OCI-LY3 (cell line): ENCODE measurements at regions not wholly inside any gene's neighbourhood (a gene's known extent, or its start where the extent isn't known, plus 50 kb on each side); places are given as distances from the start of the nearest gene placed in this dataset.
"Not testable (repeated sequence)": the region's sequence is repeated elsewhere in the genome, so short reads cannot be mapped to it uniquely, and the experiment has no call there.

Experiments
- H2AFZ ChIP-seq: fragments of 200-600, 300-600 bp; shearing (Covaris generic); 2 replicates; pipeline ENCODE4 v1.6.0; 2014; ENCODE audit warnings: antibody characterized with exemption, low read depth, low read length
- H3K27ac ChIP-seq: fragments of 200-600, 300-600 bp; sonication (generic); 2 replicates; pipeline ENCODE4 v1.5.1; 2014; ENCODE audit warnings: mild to moderate bottlenecking, low read length, moderate library complexity, mixed read lengths
- H3K27me3 ChIP-seq: fragments of 200-600, 300-600 bp; sonication (generic); 2 replicates; pipeline ENCODE4 v1.6.1; 2014; ENCODE audit warnings: low read depth, low read length, mixed read lengths
- H3K36me3 ChIP-seq: fragments of 200-600, 300-600 bp; sonication (generic); replicated peaks from 2 replicates; pipeline ENCODE3; 2014; ENCODE audit warnings: low read depth, low read length, mixed read lengths
- H3K4me1 ChIP-seq: fragments of 300-600, 200-600 bp; sonication (generic); 2 replicates; pipeline ENCODE4 v1.6.1; 2014; ENCODE audit warnings: low read length, mixed read lengths
- H3K4me2 ChIP-seq: fragments of 200-600, 300-600 bp; sonication (generic); 2 replicates; pipeline ENCODE4 v1.6.1; 2014; ENCODE audit warnings: low read length, mixed read lengths
- H3K4me3 ChIP-seq: fragments of 300-600, 200-600 bp; sonication (generic); 2 replicates; pipeline ENCODE4 v1.5.1; 2014; ENCODE audit warnings: antibody characterized with exemption, mild to moderate bottlenecking, low read length, moderate library complexity
- H3K79me2 ChIP-seq: fragments of 300-600, 200-600 bp; shearing (Covaris generic); 2 replicates; pipeline ENCODE4 v1.6.1; 2014; ENCODE audit warnings: mild to moderate bottlenecking, low read length, mixed read lengths
- H3K9ac ChIP-seq: fragments of 300-600, 200-600 bp; shearing (Covaris generic); 2 replicates; pipeline ENCODE4 v1.6.0; 2014; ENCODE audit warnings: mild to moderate bottlenecking, low read length, moderate library complexity
- H3K9me3 ChIP-seq: fragments of 200-600, 300-600 bp; shearing (Covaris generic); 2 replicates; pipeline ENCODE4 v1.6.1; 2014; ENCODE audit warnings: low read length, mixed read lengths; ENCODE audit not compliant: insufficient read depth
- H4K20me1 ChIP-seq: fragments of 200-600, 300-600 bp; sonication (generic); 2 replicates; pipeline ENCODE4 v1.6.1; 2016; ENCODE audit warnings: low read length, mixed read lengths; ENCODE audit not compliant: insufficient read depth
- CTCF ChIP-seq: fragments of 200-600, 300-600 bp; sonication (generic); IDR thresholded peaks from 2 replicates; pipeline ENCODE4 v1.5.1; 2014; ENCODE audit warnings: antibody characterized with exemption, low read length, low read depth
- EZH2phosphoT487 ChIP-seq: fragments of 200-600 bp; shearing (Covaris generic); IDR thresholded peaks from 2 replicates; pipeline ENCODE4 v1.6.1; 2018; ENCODE audit warnings: antibody characterized with exemption, mixed run types, low read depth

DNA sequence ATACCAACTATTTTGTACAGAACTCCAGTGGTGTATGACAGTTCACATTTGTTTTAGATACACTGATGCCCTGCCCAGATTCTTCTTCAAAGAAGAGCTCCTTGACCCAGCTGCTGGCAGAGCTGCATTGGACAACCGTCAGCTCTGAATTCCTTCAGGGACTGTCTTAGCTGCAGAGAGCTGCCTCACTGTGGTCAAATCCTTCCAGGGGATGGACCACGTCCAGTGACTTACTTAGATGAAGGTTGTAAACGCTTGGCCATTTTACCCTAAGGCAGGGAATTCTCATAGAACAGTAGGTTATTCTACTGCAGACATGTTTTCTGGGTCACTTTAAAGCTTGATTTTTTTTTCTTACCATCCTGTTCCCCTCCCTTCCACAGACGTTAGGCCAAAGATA lies 905.0 kb upstream of the ATXN7L3B start:
- TF ChIP-seq EZH2phosphoT487, result no peak
- no peak for TF ChIP-seq CTCF
- Histone ChIP-seq H3K4me1 (no peaks in the 10 kb centered on the region), H3K27me3 (no peaks in the 10 kb centered on the region), H3K79me2 (no peaks in the 10 kb centered on the region), H3K27ac (no peak overlapping the region), H3K4me2 (no peak overlapping the region), H4K20me1 (no peaks in the 10 kb centered on the region), H3K9ac (no peak overlapping the region), H3K36me3 (no peaks in the 10 kb centered on the region), H2AFZ (no peak overlapping the region), H3K9me3 (no peaks in the 10 kb centered on the region), H3K4me3 (no peak overlapping the region)

DNA sequence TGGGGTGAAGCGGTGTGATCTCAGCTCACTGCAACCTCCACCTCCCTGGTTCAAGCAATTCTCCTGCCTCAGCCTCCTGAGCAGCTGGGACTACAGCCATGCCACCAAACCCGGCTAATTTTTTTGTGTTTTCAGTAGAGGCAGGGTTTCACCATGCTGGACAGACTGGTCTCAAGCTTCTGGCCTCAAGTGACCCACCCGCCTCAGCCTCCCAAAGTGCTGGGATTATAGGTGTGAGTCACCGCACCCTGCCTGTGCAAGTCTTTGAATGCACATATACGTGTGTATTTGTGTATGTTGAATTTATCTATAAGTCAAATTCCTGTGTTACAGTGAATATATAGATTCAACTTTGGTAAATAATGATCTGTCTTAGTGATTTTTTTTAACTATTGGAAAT lies 898.2 kb upstream of the ATXN7L3B start:
- not testable (repeated sequence) for H3K36me3 ChIP-seq, H3K27me3 ChIP-seq, H3K4me3 ChIP-seq, H3K4me1 ChIP-seq, H3K4me2 ChIP-seq, H2AFZ ChIP-seq, H3K27ac ChIP-seq, H4K20me1 ChIP-seq, H3K9me3 ChIP-seq, H3K79me2 ChIP-seq, H3K9ac ChIP-seq

DNA sequence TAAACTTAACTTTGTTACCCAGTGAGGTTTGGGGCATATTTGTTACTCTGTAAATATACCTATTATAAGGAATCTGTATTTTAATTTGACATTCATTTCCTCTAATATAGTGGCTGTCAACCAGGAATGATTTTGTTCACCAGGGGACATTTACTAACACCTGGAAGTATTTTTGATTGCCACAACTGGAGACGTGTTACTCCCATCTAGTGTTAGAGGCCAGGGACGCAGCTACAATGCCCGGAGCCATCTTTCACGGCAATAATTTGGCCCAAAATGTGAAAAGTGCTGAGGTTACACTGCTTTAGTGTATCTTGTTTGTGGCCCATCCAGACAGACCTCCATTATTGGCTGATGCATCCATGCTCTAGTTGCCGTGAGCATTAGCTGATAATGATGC lies 881.3 kb upstream of the ATXN7L3B start:
- H4K20me1 ChIP-seq, result no peaks in the 10 kb centered on the region
- H3K4me1 ChIP-seq, result no peaks in the 10 kb centered on the region
- H3K4me2 ChIP-seq, result no peak overlapping the region
- H3K27ac ChIP-seq, result no peak overlapping the region
- no peaks in the 10 kb centered on the region for H3K79me2 ChIP-seq
- TF ChIP-seq EZH2phosphoT487 (no peak), CTCF (peak; percentile 8; the same call in 1 of the 2 replicates)
- H3K27me3 ChIP-seq, result no peaks in the 10 kb centered on the region
- no peaks in the 10 kb centered on the region for H3K36me3 ChIP-seq
- no peak overlapping the region for H3K9ac ChIP-seq
- no peaks in the 10 kb centered on the region for H3K9me3 ChIP-seq
- no peak overlapping the region for H3K4me3 ChIP-seq
- no peak overlapping the region for H2AFZ ChIP-seq

DNA sequence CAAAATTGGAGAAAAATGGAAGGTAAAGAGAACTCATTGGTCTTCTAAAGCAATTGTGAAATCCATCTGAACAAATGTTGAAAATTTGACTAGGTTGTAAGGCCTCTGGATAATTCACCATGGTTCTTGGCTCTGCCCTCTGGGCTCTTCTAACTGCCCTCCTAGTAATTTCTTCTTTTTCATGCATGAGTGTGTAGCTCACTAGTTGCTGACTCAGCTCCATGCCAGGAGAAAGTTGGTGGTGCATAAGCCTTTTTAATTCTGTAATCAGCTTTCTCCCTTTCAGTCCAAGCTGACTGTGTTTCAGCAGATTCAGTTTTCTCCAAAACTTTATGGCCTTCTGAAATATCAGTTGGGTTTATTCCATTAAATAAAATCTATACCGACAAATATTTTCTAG lies 877.8 kb upstream of the ATXN7L3B start:
- H4K20me1 ChIP-seq, result no peaks in the 10 kb centered on the region
- no peak overlapping the region for H3K4me3 ChIP-seq
- no peak for TF ChIP-seq CTCF
- no peak for TF ChIP-seq EZH2phosphoT487
- no peaks in the 10 kb centered on the region for H3K4me1 ChIP-seq
- no peaks in the 10 kb centered on the region for H3K9me3 ChIP-seq
- no peak overlapping the region for H3K4me2 ChIP-seq
- H2AFZ ChIP-seq, result no peak overlapping the region
- H3K36me3 ChIP-seq, result no peaks in the 10 kb centered on the region
- no peak overlapping the region for H3K9ac ChIP-seq
- no peaks in the 10 kb centered on the region for H3K79me2 ChIP-seq
- no peak overlapping the region for H3K27ac ChIP-seq
- H3K27me3 ChIP-seq, result no peaks in the 10 kb centered on the region

DNA sequence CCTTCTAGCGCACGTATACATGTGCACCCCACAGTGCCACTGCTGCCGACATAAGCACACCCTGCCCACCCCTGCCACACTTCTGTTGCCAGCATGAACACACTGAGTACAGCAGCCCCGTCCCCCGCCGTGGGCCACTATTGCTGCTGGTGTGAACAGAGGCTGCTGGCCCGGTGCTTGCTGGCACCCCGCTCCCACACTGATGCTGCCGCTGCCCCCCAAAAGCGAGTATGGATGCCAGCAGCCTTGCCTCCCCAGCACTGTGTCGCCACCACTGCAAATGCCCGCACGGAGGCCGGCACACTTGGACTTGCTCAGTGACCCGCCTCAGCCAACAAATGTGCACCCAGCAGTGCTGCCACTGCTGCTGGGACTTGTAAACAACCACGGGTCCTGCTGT lies 872.4 kb upstream of the ATXN7L3B start:
- Histone ChIP-seq H3K9ac (no peak overlapping the region), H3K27ac (no peak overlapping the region), H3K9me3 (no peaks in the 10 kb centered on the region), H3K4me3 (no peak overlapping the region), H2AFZ (no peak overlapping the region), H3K27me3 (no peaks in the 10 kb centered on the region), H3K79me2 (no peaks in the 10 kb centered on the region), H3K36me3 (no peaks in the 10 kb centered on the region), H4K20me1 (no peaks in the 10 kb centered on the region), H3K4me1 (no peaks in the 10 kb centered on the region), H3K4me2 (no peak overlapping the region)
- TF ChIP-seq CTCF, result no peak

GRCh38 chr12:73671550-73671949 lies 866.1 kb upstream of the ATXN7L3B start:
- H3K36me3 ChIP-seq, H3K9ac ChIP-seq, H3K79me2 ChIP-seq, H3K27ac ChIP-seq, H3K4me1 ChIP-seq, H3K9me3 ChIP-seq, H2AFZ ChIP-seq, H4K20me1 ChIP-seq, H3K4me3 ChIP-seq, H3K27me3 ChIP-seq, H3K4me2 ChIP-seq: not testable (repeated sequence)
